DND-41 (cell line): ENCODE measurements at regions not wholly inside any gene's neighbourhood (a gene's known extent, or its start where the extent isn't known, plus 50 kb on each side); places are given as distances from the start of the nearest gene placed in this dataset.

ENCODE experiments used
- ATAC-seq: fragments of 200-7000 bp; cut with Tn5 transposase; 3 replicates; pipeline ENCODE4 v1.9.1; 2021; ENCODE audit warnings: low read depth; ENCODE audit not compliant: insufficient read depth
- DNase-seq: peaks from one replicate; pipeline ENCODE4 v3.0.0-alpha.2; 2020
- H2AFZ ChIP-seq: 2 replicates; pipeline ENCODE4 v1.6.0; 2012; ENCODE audit warnings: low read depth, low read length
- H3K27ac ChIP-seq: 2 replicates; pipeline ENCODE4 v1.5.1; 2012; ENCODE audit warnings: low read length, inconsistent platforms
- H3K27me3 ChIP-seq: fragments of 200-600 bp; sonication (generic); 2 replicates; pipeline ENCODE4 v1.6.0; 2012; ENCODE audit warnings: low read length, mild to moderate bottlenecking, inconsistent platforms; ENCODE audit not compliant: insufficient read depth, poor library complexity
- H3K36me3 ChIP-seq: 2 replicates; pipeline ENCODE4 v1.5.1; 2012; ENCODE audit warnings: low read length, inconsistent platforms; ENCODE audit not compliant: insufficient read depth
- H3K4me1 ChIP-seq: 2 replicates; pipeline ENCODE4 v1.5.1; 2012; ENCODE audit warnings: mild to moderate bottlenecking, low read length; ENCODE audit not compliant: insufficient read depth
- H3K4me2 ChIP-seq: 2 replicates; pipeline ENCODE4 v1.6.0; 2012; ENCODE audit warnings: mild to moderate bottlenecking, moderate library complexity, low read length, inconsistent platforms; ENCODE audit not compliant: insufficient read depth
- H3K4me3 ChIP-seq, 2 experiments: fragments of 200-600 bp in 1 of 2; shearing (Covaris generic) in 1 of 2; 2 replicates each; pipeline ENCODE4 v1.5.1; 2012 to 2016; ENCODE audit warnings: inconsistent platforms in 2 of 2, low read length in 2 of 2, mild to moderate bottlenecking in 2 of 2, low read depth in 1 of 2, moderate library complexity in 1 of 2
- H3K79me2 ChIP-seq: 2 replicates; pipeline ENCODE4 v1.6.0; 2012; ENCODE audit warnings: low read length, inconsistent platforms; ENCODE audit not compliant: insufficient read depth
- H3K9ac ChIP-seq: 2 replicates; pipeline ENCODE4 v1.6.0; 2012; ENCODE audit warnings: low read depth, mild to moderate bottlenecking, inconsistent platforms, low read length, moderate library complexity
- H3K9me3 ChIP-seq: 2 replicates; pipeline ENCODE4 v1.5.1; 2012; ENCODE audit warnings: low read length, moderate library complexity, mild to moderate bottlenecking, inconsistent platforms; ENCODE audit not compliant: insufficient read depth, severe bottlenecking
- H4K20me1 ChIP-seq: 2 replicates; pipeline ENCODE4 v1.6.0; 2012; ENCODE audit warnings: low read length; ENCODE audit not compliant: insufficient read depth
- EZH2 ChIP-seq: IDR thresholded peaks from 3 replicates; pipeline ENCODE4 v1.6.1; 2012; ENCODE audit warnings: borderline replicate concordance, low read depth, mild to moderate bottlenecking, moderate library complexity, low read length, inconsistent platforms; ENCODE audit not compliant: severe bottlenecking
- TF ChIP-seq, protein P1 (sequence below): IDR thresholded peaks from 2 replicates; pipeline ENCODE4 v1.5.1; 2012; ENCODE audit warnings: borderline replicate concordance, low read length, moderate library complexity, mild to moderate bottlenecking; ENCODE audit not compliant: poor library complexity, severe bottlenecking; ENCODE audit errors: extremely low read depth

DNA sequence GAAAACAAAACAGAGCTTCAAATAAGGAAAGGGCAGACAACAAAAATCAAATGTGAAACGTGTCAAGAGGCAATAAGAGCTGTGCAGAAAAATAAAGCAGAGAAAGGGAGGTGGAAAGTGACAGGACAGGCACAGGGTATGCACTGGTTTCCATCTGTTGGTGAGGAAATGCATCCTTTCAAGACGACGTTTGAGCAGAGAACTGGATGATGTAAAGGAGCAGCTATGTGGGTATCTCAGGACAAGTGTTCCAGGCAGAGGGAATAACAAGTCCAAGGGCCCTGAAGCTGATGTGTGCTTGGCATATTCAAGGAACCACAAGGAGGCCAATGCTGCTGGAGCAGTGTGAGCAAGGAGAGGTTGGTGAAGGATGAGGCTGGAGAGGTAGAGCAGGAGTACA lies 168.9 kb upstream of the SERPINE2 start:
- Histone ChIP-seq H3K27me3 (no peaks in the 10 kb centered on the region), H2AFZ (no peak overlapping the region), H3K9me3 (no peaks in the 10 kb centered on the region), H3K4me1 (no peaks in the 10 kb centered on the region), H3K27ac (no peak overlapping the region), H3K9ac (no peak overlapping the region), H3K4me3 (no peak overlapping the region), H3K36me3 (no peaks in the 10 kb centered on the region), H3K4me2 (no peak overlapping the region), H4K20me1 (no peaks in the 10 kb centered on the region), H3K79me2 (no peaks in the 10 kb centered on the region)
- DNase-seq (no peak), ATAC-seq (no peak)
- TF ChIP-seq, protein P1, sequence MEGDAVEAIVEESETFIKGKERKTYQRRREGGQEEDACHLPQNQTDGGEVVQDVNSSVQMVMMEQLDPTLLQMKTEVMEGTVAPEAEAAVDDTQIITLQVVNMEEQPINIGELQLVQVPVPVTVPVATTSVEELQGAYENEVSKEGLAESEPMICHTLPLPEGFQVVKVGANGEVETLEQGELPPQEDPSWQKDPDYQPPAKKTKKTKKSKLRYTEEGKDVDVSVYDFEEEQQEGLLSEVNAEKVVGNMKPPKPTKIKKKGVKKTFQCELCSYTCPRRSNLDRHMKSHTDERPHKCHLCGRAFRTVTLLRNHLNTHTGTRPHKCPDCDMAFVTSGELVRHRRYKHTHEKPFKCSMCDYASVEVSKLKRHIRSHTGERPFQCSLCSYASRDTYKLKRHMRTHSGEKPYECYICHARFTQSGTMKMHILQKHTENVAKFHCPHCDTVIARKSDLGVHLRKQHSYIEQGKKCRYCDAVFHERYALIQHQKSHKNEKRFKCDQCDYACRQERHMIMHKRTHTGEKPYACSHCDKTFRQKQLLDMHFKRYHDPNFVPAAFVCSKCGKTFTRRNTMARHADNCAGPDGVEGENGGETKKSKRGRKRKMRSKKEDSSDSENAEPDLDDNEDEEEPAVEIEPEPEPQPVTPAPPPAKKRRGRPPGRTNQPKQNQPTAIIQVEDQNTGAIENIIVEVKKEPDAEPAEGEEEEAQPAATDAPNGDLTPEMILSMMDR: no peak
- no peak for TF ChIP-seq EZH2

DNA sequence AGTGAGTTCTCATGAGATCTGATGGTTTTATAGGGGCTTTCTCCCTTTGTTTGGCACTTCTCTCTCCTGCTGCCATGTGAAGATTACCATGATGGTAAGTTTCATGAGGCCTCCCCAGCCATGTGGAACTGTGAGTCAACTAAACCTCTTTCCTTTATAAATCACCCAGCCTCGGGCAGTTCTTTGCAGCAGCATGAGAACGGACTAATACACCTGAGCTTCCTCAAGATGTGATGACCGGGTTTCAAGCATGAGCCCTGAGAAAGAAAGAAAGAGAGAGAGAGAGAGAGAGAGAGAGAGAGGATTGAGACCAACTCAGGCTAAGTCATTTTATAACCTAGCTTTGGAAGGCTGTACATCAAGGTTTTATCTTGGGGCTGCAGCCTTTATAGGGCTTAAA lies 167.7 kb upstream of the SERPINE2 start:
- Histone ChIP-seq H3K36me3 (no peaks in the 10 kb centered on the region), H3K79me2 (no peaks in the 10 kb centered on the region), H3K4me1 (no peaks in the 10 kb centered on the region), H3K27ac (no peak overlapping the region), H3K9me3 (no peaks in the 10 kb centered on the region), H3K9ac (no peak overlapping the region), H2AFZ (no peak overlapping the region), H3K4me3 (no peak overlapping the region), H4K20me1 (no peaks in the 10 kb centered on the region), H3K4me2 (no peak overlapping the region), H3K27me3 (no peaks in the 10 kb centered on the region)
- no peak for TF ChIP-seq EZH2
- TF ChIP-seq, protein P1: no peak
- ATAC-seq (no peak), DNase-seq (no peak)

GRCh38 chr2:224202281-224202865 lies 163.3 kb upstream of the SERPINE2 start:
- H3K4me3 ChIP-seq: no peak overlapping the region
- no peak for DNase-seq
- H3K27ac ChIP-seq: no peak overlapping the region
- no peaks in the 10 kb centered on the region for H4K20me1 ChIP-seq
- H3K79me2 ChIP-seq: no peaks in the 10 kb centered on the region
- H3K27me3 ChIP-seq: peaks cover 6% of the 10 kb centered on the region
- no peak overlapping the region for H3K9ac ChIP-seq
- no peak overlapping the region for H3K4me2 ChIP-seq
- no peaks in the 10 kb centered on the region for H3K36me3 ChIP-seq
- ATAC-seq: no peak
- TF ChIP-seq, protein P1: no peak
- no peak for TF ChIP-seq EZH2
- H2AFZ ChIP-seq: no peak overlapping the region
- H3K9me3 ChIP-seq: no peaks in the 10 kb centered on the region
- no peaks in the 10 kb centered on the region for H3K4me1 ChIP-seq
